Memory B cell (primary cell): ENCODE measurements at regions not wholly inside any gene's neighbourhood (a gene's known extent, or its start where the extent isn't known, plus 50 kb on each side); places are given as distances from the start of the nearest gene placed in this dataset.

ENCODE experiments used
- ATAC-seq: fragments of 150-1000 bp; cut with Tn5 transposase; 2 replicates; pipeline ENCODE4 v1.10.0; 2021; ENCODE audit warnings: low read depth, mild to moderate bottlenecking, moderate library complexity
- DNase-seq, 2 donors: peaks; one replicate each; pipeline ENCODE4 v3.0.0; 2022; ENCODE audit warnings: low spot score in 2 of 2
- H3K27ac Mint-ChIP-seq: one replicate; pipeline ENCODE4 v1.8.0; 2022; ENCODE audit warnings: mild to moderate bottlenecking, moderate library complexity, mixed read lengths
- H3K27me3 Mint-ChIP-seq: one replicate; pipeline ENCODE4 v1.8.0; 2022; ENCODE audit warnings: mixed read lengths
- H3K36me3 Mint-ChIP-seq: one replicate; pipeline ENCODE4 v1.8.0; 2022; ENCODE audit warnings: mild to moderate bottlenecking, mixed read lengths
- H3K4me1 Mint-ChIP-seq: one replicate; pipeline ENCODE4 v1.8.0; 2022; ENCODE audit warnings: mixed read lengths
- H3K4me3 Mint-ChIP-seq: one replicate; pipeline ENCODE4 v1.8.0; 2022; ENCODE audit warnings: mild to moderate bottlenecking, moderate library complexity, mixed read lengths
- H3K9me3 Mint-ChIP-seq: one replicate; pipeline ENCODE4 v1.8.0; 2022; ENCODE audit warnings: mixed read lengths

DNA sequence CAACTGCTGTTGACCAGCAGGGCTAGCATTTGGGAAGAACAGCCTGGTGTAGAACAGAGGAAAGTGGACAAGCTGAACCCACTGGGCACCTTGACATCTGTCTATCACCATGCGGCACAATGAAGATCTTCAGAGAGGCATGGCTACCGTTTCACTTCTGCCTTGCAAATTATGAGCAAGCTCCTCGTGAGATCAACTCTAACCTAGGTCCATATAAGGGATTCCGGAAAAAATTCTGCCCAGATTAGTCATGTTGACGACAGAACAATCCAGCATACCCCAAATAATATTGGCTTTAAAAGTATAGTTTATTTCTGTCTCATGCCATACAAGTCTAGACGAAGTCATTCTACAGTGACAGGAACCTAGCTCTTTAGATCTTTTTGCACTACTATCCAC, 91.6 kb upstream of the ATF7IP start:
- peaks cover 21% of the 10 kb centered on the region for H3K36me3 Mint-ChIP-seq
- H3K9me3 Mint-ChIP-seq, result peaks cover 4% of the 10 kb centered on the region
- H3K27me3 Mint-ChIP-seq, result no peaks in the 10 kb centered on the region
- peak in 1 of 2 donors; percentile 27 for DNase-seq
- peak overlapping the region; percentile 90 for H3K27ac Mint-ChIP-seq
- peaks cover 33% of the 10 kb centered on the region for H3K4me1 Mint-ChIP-seq
- H3K4me3 Mint-ChIP-seq, result no peak overlapping the region
- ATAC-seq, result peak; percentile 73

DNA sequence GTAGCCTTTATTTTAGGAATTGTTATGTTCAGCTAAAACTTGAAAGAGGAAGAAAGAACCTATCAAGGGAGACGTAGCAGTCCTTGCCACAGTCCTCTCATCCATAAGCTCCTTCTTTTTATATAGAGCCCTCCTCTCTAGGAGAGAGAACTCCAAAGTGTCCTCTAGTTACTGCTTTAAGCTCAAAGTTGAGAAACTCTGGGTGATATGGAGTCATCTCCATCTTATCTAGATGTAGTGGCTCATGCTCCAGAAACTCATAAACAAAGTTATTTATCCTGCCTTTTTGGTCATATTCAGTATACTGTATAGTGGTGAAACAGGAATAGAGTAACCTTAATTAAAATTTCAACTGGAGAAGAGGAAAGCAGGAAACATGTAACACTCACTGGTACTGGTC, 90.4 kb upstream of the ATF7IP start:
- H3K27ac Mint-ChIP-seq, result no peak overlapping the region
- DNase-seq (no peak), ATAC-seq (no peak)
- no peak overlapping the region for H3K4me3 Mint-ChIP-seq
- peaks cover 19% of the 10 kb centered on the region for H3K36me3 Mint-ChIP-seq
- no peaks in the 10 kb centered on the region for H3K27me3 Mint-ChIP-seq
- peaks cover 30% of the 10 kb centered on the region for H3K4me1 Mint-ChIP-seq
- H3K9me3 Mint-ChIP-seq, result peaks cover 5% of the 10 kb centered on the region

DNA sequence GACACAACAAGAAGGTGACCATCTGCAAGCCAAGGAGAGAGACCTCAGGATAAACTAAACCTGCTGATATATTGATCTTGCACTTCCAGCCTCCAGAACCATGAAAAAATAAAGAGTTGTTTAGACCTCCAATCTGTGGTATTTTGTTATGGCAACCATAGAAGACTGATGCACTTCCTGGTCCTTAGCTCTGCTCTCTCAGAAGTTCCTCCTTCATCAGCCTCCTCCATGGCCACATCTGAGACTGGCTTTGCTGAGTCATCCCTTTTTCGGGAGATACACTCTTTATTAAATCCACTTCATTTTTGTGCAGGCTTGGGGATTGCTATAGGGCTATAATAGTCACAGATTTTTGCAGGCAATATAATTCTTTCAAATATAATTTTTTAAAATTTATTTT, 89.6 kb upstream of the ATF7IP start:
- Mint-ChIP-seq H3K4me3 (no peak overlapping the region), H3K36me3 (peaks cover 22% of the 10 kb centered on the region), H3K27ac (no peak overlapping the region), H3K27me3 (no peaks in the 10 kb centered on the region), H3K4me1 (peaks cover 34% of the 10 kb centered on the region), H3K9me3 (peaks cover 8% of the 10 kb centered on the region)
- ATAC-seq (no peak), DNase-seq (no peak)

DNA sequence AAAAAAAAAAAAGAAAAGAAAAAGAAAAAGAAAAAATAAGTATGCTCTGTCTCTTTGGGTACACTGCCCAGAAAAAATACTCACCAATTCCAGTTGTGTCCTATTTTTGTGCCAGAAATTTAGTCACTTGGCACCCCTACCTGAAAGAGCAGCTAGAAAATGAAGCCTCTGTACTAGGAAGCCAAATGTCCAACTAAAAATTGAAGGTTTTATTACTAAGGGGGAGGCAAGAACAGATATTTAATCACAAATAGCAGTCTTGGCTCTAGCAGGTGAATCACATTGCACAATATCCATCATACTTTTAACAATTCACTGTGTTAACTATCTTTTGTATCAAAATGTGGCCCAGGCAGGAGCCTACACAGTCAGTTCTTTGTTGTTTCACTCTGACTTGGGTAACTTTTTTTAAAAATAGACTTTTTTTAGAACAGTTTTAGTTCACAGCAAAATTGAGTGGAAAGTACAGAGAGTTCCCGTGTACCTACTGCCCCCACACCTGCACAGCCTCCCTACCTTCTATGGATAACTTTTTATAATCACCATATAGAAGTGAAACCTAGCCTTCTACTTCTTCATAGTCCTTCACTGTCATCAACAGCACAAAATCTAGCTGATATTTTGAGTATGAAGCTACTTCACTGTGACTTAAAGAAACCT, 87.1 kb upstream of the ATF7IP start:
- H3K27me3 Mint-ChIP-seq, result no peaks in the 10 kb centered on the region
- DNase-seq (no peak), ATAC-seq (peak; percentile 55)
- H3K36me3 Mint-ChIP-seq, result peaks cover 17% of the 10 kb centered on the region
- H3K27ac Mint-ChIP-seq, result peak overlapping the region; percentile 35
- no peak overlapping the region for H3K4me3 Mint-ChIP-seq
- peaks cover 37% of the 10 kb centered on the region for H3K4me1 Mint-ChIP-seq
- H3K9me3 Mint-ChIP-seq, result peaks cover 7% of the 10 kb centered on the region

DNA sequence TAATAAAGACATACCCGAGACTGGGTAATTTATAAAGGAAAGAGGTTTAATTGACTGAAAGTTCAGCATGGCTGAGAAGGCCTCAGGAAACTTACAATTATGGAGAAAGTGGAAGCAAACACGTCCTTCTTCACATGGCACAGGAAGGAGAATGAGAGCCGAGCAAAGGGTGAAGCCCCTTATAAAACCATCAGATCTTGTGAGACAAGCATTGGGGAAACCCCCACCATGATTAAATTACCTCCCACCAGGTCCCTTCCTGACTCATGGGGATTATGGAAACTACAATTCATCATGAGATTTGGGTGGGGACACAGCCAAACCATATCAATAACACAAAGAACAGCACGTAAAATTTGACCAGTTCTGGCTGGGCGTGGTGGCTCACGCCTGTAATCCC, 85.6 kb upstream of the ATF7IP start:
- H3K9me3 Mint-ChIP-seq, result peaks cover 7% of the 10 kb centered on the region
- H3K27ac Mint-ChIP-seq, result peak overlapping the region; percentile 62
- H3K36me3 Mint-ChIP-seq, result peaks cover 19% of the 10 kb centered on the region
- no peak overlapping the region for H3K4me3 Mint-ChIP-seq
- ATAC-seq, result no peak
- H3K4me1 Mint-ChIP-seq, result peaks cover 41% of the 10 kb centered on the region
- DNase-seq, result no peak
- no peaks in the 10 kb centered on the region for H3K27me3 Mint-ChIP-seq

DNA sequence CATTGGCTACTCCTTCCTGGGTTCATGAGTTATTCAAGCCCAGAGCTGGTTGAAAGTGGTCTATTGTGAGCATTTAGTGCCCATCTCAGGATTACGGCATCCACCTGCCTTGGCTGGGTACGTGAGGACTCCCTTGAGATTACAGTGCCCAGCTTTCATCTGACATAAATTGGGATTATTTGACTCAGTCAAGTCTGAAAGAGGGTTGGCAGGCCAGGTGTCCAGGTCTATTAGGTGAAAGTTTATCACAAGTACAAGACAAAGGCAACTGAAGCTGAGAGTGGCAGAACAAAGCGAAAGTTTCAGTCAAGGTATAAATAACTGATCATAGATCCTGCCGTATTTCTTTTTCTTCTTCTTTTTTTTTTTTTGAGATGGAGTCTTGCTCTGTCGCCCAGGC, 84.6 kb upstream of the ATF7IP start:
- Mint-ChIP-seq H3K4me3 (peak overlapping the region; percentile 56), H3K27me3 (no peaks in the 10 kb centered on the region), H3K27ac (peak overlapping the region; percentile 76), H3K9me3 (peaks cover 7% of the 10 kb centered on the region), H3K36me3 (peaks cover 19% of the 10 kb centered on the region), H3K4me1 (peaks cover 37% of the 10 kb centered on the region)
- ATAC-seq, result no peak
- DNase-seq, result no peak

DNA sequence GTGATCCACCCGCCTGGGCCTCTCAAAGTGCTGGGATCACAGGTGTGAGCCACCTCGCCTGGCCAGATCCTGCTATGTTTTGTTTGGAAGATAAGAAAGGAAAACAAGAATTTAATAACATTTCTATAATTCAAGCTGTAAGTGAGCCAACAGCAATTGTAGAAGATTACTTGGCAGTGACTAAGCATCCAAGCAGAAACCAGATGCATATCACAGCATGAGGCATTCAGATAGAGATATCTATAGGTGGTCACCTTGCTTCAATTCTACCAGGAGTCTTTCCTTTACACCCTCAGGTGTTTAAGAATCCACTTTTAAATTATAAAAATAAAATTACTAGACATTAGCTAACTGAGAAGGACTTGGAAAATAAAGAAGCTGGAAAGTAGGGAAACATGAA, 83.9 kb upstream of the ATF7IP start:
- Mint-ChIP-seq H3K4me1 (peaks cover 36% of the 10 kb centered on the region), H3K9me3 (peaks cover 7% of the 10 kb centered on the region), H3K27ac (no peak overlapping the region), H3K27me3 (no peaks in the 10 kb centered on the region), H3K4me3 (no peak overlapping the region), H3K36me3 (peaks cover 19% of the 10 kb centered on the region)
- ATAC-seq (no peak), DNase-seq (no peak)

DNA sequence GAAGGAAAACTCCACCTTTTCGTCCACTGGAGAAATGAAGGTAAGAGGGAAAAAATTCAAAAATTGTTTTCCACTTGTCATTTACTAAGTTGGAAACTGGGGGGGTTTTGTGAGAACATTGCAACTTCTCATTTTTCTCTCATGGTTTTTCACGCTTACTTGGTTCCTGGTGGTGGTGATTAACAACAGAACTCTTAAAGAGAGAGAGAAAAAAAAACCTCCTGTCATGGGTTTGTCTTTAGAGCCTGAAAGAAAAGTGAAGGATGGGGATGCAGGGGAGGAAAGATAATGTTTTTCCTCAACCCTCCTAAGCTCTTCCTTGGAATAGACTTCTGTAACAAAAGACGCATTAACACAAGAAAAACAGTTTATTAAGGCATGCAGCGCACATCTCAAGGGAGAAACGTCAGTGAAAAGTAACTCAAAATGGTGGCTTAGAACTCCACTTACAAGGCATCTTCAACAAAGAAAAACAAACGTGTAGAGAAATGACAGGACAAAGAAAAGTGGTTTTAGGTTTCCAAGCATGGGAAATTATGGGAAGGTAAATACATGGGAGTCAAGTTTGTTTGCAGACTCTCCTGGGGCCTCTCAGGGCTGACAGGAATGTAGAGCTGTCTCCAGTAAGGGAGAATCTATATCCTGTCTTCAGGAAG, 81.9 kb upstream of the ATF7IP start:
- H3K9me3 Mint-ChIP-seq, result peaks cover 4% of the 10 kb centered on the region
- ATAC-seq, result peak; percentile 86
- H3K27me3 Mint-ChIP-seq, result no peaks in the 10 kb centered on the region
- peak overlapping the region; percentile 99 for H3K27ac Mint-ChIP-seq
- H3K4me1 Mint-ChIP-seq, result peaks cover 27% of the 10 kb centered on the region
- H3K36me3 Mint-ChIP-seq, result peaks cover 15% of the 10 kb centered on the region
- peak in 1 of 2 donors; percentile 45 for DNase-seq
- H3K4me3 Mint-ChIP-seq, result peak overlapping the region; percentile 78

DNA sequence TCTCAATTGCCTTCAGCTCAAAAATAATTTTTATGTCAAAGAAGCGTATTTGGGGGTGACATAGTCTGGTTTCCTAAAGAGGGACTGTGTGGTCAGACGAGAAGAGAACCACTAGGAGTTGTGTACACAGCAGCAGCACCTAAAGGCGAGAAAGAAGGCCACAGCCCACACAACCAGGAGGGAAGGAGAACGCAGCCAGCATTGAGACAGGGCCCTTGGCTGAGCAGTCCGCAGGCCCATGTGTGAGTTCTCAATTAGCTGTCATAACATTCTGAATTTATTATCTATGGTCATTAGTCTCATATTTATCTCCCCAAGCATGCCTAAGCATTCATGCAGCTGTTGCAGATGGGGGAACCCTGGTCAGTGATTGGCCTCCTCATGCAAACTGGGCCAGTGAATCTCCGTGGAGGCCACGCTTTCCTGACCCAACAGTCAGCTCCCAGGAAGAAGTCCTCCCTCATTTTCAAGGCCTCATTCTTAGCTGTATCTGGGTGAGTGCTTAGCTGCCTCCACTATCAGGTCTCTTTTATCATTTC, 81.2 kb upstream of the ATF7IP start:
- H3K27me3 Mint-ChIP-seq, result no peaks in the 10 kb centered on the region
- DNase-seq, result no peak
- peaks cover 16% of the 10 kb centered on the region for H3K36me3 Mint-ChIP-seq
- peak overlapping the region; percentile 78 for H3K4me3 Mint-ChIP-seq
- peaks cover 27% of the 10 kb centered on the region for H3K4me1 Mint-ChIP-seq
- peaks cover 4% of the 10 kb centered on the region for H3K9me3 Mint-ChIP-seq
- peak overlapping the region; percentile 99 for H3K27ac Mint-ChIP-seq
- peak; percentile 48 for ATAC-seq

DNA sequence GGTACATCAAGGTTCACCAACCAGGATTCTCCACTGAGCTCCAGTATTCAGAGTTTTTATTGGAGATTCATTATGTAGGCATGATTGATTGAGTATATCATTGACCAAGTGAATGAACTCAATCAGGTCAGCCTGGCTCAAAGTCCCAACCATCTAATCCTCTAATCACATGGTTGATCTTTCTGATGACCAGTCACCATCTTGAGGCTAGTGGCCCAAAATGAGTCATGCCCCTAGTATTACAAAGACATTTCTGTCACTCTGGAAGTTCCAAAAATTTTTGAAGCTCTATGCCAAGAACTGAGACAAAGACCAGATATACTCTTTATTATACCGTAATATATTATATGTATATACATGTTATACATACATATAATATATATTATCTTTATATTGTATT, 75.9 kb upstream of the ATF7IP start:
- H3K4me3 Mint-ChIP-seq, result no peak overlapping the region
- peak overlapping the region; percentile 69 for H3K27ac Mint-ChIP-seq
- H3K36me3 Mint-ChIP-seq, result peaks cover 13% of the 10 kb centered on the region
- no peaks in the 10 kb centered on the region for H3K27me3 Mint-ChIP-seq
- peaks cover 13% of the 10 kb centered on the region for H3K4me1 Mint-ChIP-seq
- ATAC-seq, result no peak
- DNase-seq, result no peak
- H3K9me3 Mint-ChIP-seq, result peaks cover 8% of the 10 kb centered on the region

DNA sequence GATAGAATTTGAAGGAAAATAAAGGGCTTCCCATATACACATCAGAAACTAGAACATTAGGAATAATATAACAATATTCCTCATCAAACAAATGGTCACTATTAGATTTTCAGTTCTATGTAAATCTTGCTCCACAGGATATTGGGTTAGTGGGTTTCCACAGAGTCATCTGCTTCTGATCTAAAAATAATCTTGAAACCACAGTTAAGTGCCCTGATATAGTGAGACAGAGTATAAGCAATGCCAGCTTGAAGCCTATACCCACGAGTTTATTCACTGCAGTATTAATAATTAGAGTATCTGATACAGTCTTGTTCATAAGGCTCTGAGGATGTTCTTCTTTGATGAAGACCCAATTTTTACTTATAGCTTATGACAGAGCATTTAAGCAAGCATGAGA, 74.5 kb upstream of the ATF7IP start:
- Mint-ChIP-seq H3K27ac (peak overlapping the region; percentile 86), H3K4me3 (peak overlapping the region; percentile 37), H3K9me3 (peaks cover 12% of the 10 kb centered on the region), H3K27me3 (no peaks in the 10 kb centered on the region), H3K36me3 (peaks cover 18% of the 10 kb centered on the region), H3K4me1 (peaks cover 17% of the 10 kb centered on the region)
- DNase-seq (no peak), ATAC-seq (peak; percentile 79)

DNA sequence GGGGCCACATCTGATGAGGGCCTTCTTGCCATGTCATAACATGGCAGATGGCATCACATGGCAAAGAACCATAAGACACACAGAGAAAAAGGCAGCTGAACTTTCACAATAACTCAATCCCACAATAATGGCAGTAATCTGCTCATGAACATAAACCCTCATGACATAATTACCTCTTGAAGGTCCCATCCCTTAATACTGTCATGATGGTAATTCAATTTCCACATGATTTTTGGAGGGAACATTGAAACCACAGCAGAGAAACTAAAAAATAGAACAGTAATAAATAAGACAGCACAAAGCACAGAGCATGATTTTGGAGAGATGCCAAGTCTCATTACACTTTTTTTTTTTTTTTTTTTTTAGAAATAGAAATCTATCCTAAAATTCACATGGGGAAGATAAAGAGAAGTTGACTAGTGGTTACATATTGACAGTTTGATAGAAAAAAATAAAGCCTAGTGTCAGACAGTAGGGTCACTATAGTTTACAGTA, 61.8 kb upstream of the ATF7IP start:
- H3K27ac Mint-ChIP-seq, result no peak overlapping the region
- DNase-seq, result no peak
- no peaks in the 10 kb centered on the region for H3K27me3 Mint-ChIP-seq
- peaks cover 12% of the 10 kb centered on the region for H3K4me1 Mint-ChIP-seq
- ATAC-seq, result no peak
- H3K4me3 Mint-ChIP-seq, result no peak overlapping the region
- peaks cover 3% of the 10 kb centered on the region for H3K9me3 Mint-ChIP-seq
- peaks cover 11% of the 10 kb centered on the region for H3K36me3 Mint-ChIP-seq

DNA sequence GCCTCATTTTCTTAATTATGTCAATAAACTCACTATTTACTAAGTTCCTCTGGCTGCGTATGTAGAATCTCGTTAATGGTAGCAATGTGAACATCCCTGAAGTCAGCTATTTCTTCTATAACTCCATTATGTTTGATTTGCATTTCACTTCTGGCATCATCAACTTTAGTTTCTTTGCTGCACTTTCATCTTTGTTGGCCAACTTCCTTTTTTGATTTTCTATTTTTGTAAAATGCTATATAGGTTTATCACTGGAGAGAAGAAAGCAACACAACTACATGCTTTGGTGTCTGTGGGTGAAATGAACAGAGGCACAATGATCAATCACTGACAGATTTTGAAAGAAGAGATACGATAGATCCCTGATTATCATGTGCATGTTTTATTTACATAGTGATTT, 58.5 kb upstream of the ATF7IP start:
- peak overlapping the region; percentile 41 for H3K4me3 Mint-ChIP-seq

DNA sequence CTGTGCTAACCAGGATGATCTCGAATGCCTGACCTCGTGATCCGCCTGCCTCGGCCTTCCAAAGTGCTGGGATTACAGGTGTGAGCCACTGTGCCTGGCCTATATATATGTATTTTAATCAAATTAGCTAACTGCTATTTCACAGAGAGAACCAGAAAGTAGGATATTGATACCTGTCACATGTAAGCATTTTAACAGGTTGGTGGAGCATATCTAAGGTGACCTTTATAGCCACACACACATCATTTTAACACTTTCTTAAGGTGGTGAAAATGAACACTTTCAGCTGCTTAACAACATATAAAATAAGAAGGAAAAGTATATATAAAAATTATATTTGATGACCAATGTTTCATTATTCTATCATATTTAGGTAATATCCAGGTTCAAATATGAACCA, 57.0 kb upstream of the ATF7IP start:
- DNase-seq (no peak), ATAC-seq (no peak)
- Mint-ChIP-seq H3K4me1 (peaks cover 25% of the 10 kb centered on the region), H3K4me3 (no peak overlapping the region), H3K27ac (no peak overlapping the region), H3K27me3 (no peaks in the 10 kb centered on the region), H3K9me3 (peaks cover 6% of the 10 kb centered on the region), H3K36me3 (peaks cover 5% of the 10 kb centered on the region)

More for the DNA sequence above, 58.5 kb upstream of the ATF7IP start:
- Mint-ChIP-seq H3K9me3 (peaks cover 6% of the 10 kb centered on the region), H3K27ac (peak overlapping the region; percentile 85), H3K4me1 (peaks cover 25% of the 10 kb centered on the region), H3K27me3 (no peaks in the 10 kb centered on the region), H3K36me3 (peaks cover 5% of the 10 kb centered on the region)
- ATAC-seq (peak; percentile 59), DNase-seq (no peak)
